ENCODE measurements at regions not wholly inside any gene's neighbourhood (a gene's known extent, or its start where the extent isn't known, plus 50 kb on each side); places are given as distances from the start of the nearest gene placed in this dataset.

- Histone ChIP-seq H3K36me3 (ENCODE audit: low read depth, low read length) (no peaks in the 10 kb centered on the region), H3K79me2 (ENCODE audit: low read length) (no peaks in the 10 kb centered on the region), H4K20me1 (ENCODE audit: low read length) (no peaks in the 10 kb centered on the region), H3K4me3 (ENCODE audit: low read length) (no peak overlapping the region), H3K4me1 (ENCODE audit: insufficient read depth, low read length) (no peaks in the 10 kb centered on the region), H3F3A (ENCODE audit: low read length, unreplicated experiment) (no peaks in the 10 kb centered on the region), H2AFZ (ENCODE audit: low read length) (no peak overlapping the region), H3K4me2 (ENCODE audit: low read length) (no peak overlapping the region), H3K9me2 (replicated peaks; ENCODE audit: low read length) (no peaks in the 10 kb centered on the region), H3K27me3 (ENCODE audit: low read length) (no peaks in the 10 kb centered on the region), H3K9me3 (ENCODE audit: low read length) (no peaks in the 10 kb centered on the region), H3K27ac (ENCODE audit: low read length) (no peak overlapping the region), H3K9ac (ENCODE audit: low read length) (no peak overlapping the region)
- ChIA-PET CTCF (no interaction called here), POLR2A (ENCODE audit: unreplicated experiment) (no interaction called here)
- ATAC-seq (no peak), DNase-seq (no peak)
- intact Hi-C loops (cut with micrococcal nuclease), result no loop called here
- TF ChIP-seq EZH2 (IDR thresholded peaks at IDR 0.05; ENCODE audit: low read length, unreplicated experiment), result no peak
- TF ChIP-seq EZH2phosphoT487 (IDR thresholded peaks at IDR 0.05; ENCODE audit: borderline replicate concordance, low read length), result no peak
- TF ChIP-seq CTCF (conservative IDR thresholded peaks at IDR 0.05; ENCODE audit: low read depth, low read length), result no peak
- BruUV-seq (replicated peaks), result no TSS peak
Observed at GRCh38 chrX:39226251-39226650, 425.0 kb downstream of the MID1IP1 start.

GRCh38 chrX:39227371-39227770, 426.1 kb downstream of the MID1IP1 start:
- intact Hi-C loops (cut with micrococcal nuclease), result no loop called here
- H2AFZ ChIP-seq (ENCODE audit: low read length), result no peak overlapping the region
- no peak overlapping the region for H3K9ac ChIP-seq (ENCODE audit: low read length)
- no peaks in the 10 kb centered on the region for H3K79me2 ChIP-seq (ENCODE audit: low read length)
- no peaks in the 10 kb centered on the region for H3K27me3 ChIP-seq (ENCODE audit: low read length)
- no peak overlapping the region for H3K27ac ChIP-seq (ENCODE audit: low read length)
- H3F3A ChIP-seq (ENCODE audit: low read length, unreplicated experiment), result no peaks in the 10 kb centered on the region
- DNase-seq, result no peak
- H3K9me3 ChIP-seq (ENCODE audit: low read length), result no peaks in the 10 kb centered on the region
- no peaks in the 10 kb centered on the region for H3K9me2 ChIP-seq (replicated peaks; ENCODE audit: low read length)
- ChIA-PET POLR2A (ENCODE audit: unreplicated experiment) (no interaction called here), CTCF (no interaction called here)
- no peaks in the 10 kb centered on the region for H3K4me1 ChIP-seq (ENCODE audit: insufficient read depth, low read length)
- H3K4me3 ChIP-seq (ENCODE audit: low read length), result no peak overlapping the region
- no TSS peak for BruUV-seq (replicated peaks)
- H4K20me1 ChIP-seq (ENCODE audit: low read length), result no peaks in the 10 kb centered on the region
- TF ChIP-seq EZH2 (IDR thresholded peaks at IDR 0.05; ENCODE audit: low read length, unreplicated experiment) (no peak), CTCF (conservative IDR thresholded peaks at IDR 0.05; ENCODE audit: low read depth, low read length) (no peak), EZH2phosphoT487 (IDR thresholded peaks at IDR 0.05; ENCODE audit: borderline replicate concordance, low read length) (no peak)
- no peaks in the 10 kb centered on the region for H3K36me3 ChIP-seq (ENCODE audit: low read depth, low read length)
- H3K4me2 ChIP-seq (ENCODE audit: low read length), result no peak overlapping the region
- no peak for ATAC-seq

- no peaks in the 10 kb centered on the region for H3K9me3 ChIP-seq (ENCODE audit: low read length)
- no peak overlapping the region for H3K27ac ChIP-seq (ENCODE audit: low read length)
- H3F3A ChIP-seq (ENCODE audit: low read length, unreplicated experiment), result no peaks in the 10 kb centered on the region
- intact Hi-C loops (cut with micrococcal nuclease), result no loop called here
- H3K36me3 ChIP-seq (ENCODE audit: low read depth, low read length), result no peaks in the 10 kb centered on the region
- CTCF ChIA-PET, result no interaction called here
- H3K4me1 ChIP-seq (ENCODE audit: insufficient read depth, low read length), result no peaks in the 10 kb centered on the region
- DNase-seq (no peak), ATAC-seq (no peak)
- BruUV-seq (replicated peaks), result no TSS peak
- no peak overlapping the region for H3K9ac ChIP-seq (ENCODE audit: low read length)
- H3K4me2 ChIP-seq (ENCODE audit: low read length), result no peak overlapping the region
- TF ChIP-seq CTCF (conservative IDR thresholded peaks at IDR 0.05; ENCODE audit: low read depth, low read length) (no peak), EZH2 (IDR thresholded peaks at IDR 0.05; ENCODE audit: low read length, unreplicated experiment) (no peak)
- no peaks in the 10 kb centered on the region for H3K79me2 ChIP-seq (ENCODE audit: low read length)
- H3K27me3 ChIP-seq (ENCODE audit: low read length), result no peaks in the 10 kb centered on the region
- no peak overlapping the region for H3K4me3 ChIP-seq (ENCODE audit: low read length)
- H2AFZ ChIP-seq (ENCODE audit: low read length), result no peak overlapping the region
- H3K9me2 ChIP-seq (replicated peaks; ENCODE audit: low read length), result no peaks in the 10 kb centered on the region
- POLR2A ChIA-PET (ENCODE audit: unreplicated experiment), result no interaction called here
- no peaks in the 10 kb centered on the region for H4K20me1 ChIP-seq (ENCODE audit: low read length)
Observed at GRCh38 chrX:39238006-39238405, 436.7 kb downstream of the MID1IP1 start.
